OCI-LY7 (cell line): ENCODE measurements at regions not wholly inside any gene's neighbourhood (a gene's known extent, or its start where the extent isn't known, plus 50 kb on each side); places are given as distances from the start of the nearest gene placed in this dataset.

Experiments used
- EZH2phosphoT487 ChIP-seq: fragments of 200-600 bp; sonication (generic); IDR thresholded peaks from 2 replicates; pipeline ENCODE4 v1.6.1; 2018; ENCODE audit warnings: low read depth, borderline replicate concordance, mild to moderate bottlenecking, mixed run types, antibody characterized with exemption, low read length, moderate library complexity, mixed read lengths
- TF ChIP-seq, protein P1 (sequence below): fragments of 200-600 bp; sonication (generic); conservative IDR thresholded peaks from 2 replicates; pipeline ENCODE4 v1.5.1; 2014; ENCODE audit warnings: mild to moderate bottlenecking, antibody characterized with exemption, low read length, moderate library complexity, mixed read lengths

DNA sequence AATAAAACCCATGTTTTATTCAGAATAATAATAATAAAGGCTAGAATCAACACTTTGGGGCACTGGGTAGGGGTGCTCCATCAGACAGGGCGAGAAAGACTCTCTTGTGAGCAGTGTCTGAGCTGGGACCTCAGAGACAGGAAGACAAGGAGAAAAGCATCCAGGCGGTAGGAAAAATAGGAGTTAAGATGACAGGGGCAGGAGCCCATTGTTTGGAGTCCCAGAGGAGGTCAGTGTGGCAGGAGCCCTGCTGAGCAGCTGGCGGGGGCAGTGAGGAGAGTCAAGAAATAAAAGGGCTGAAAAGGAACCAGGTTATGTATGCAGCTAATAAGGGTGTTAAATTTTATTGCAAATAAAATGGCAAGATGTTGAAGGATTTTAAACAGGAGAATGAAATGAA, 457.4 kb downstream of the FBXO15 start:
- TF ChIP-seq EZH2phosphoT487, result no peak
- TF ChIP-seq, protein P1, sequence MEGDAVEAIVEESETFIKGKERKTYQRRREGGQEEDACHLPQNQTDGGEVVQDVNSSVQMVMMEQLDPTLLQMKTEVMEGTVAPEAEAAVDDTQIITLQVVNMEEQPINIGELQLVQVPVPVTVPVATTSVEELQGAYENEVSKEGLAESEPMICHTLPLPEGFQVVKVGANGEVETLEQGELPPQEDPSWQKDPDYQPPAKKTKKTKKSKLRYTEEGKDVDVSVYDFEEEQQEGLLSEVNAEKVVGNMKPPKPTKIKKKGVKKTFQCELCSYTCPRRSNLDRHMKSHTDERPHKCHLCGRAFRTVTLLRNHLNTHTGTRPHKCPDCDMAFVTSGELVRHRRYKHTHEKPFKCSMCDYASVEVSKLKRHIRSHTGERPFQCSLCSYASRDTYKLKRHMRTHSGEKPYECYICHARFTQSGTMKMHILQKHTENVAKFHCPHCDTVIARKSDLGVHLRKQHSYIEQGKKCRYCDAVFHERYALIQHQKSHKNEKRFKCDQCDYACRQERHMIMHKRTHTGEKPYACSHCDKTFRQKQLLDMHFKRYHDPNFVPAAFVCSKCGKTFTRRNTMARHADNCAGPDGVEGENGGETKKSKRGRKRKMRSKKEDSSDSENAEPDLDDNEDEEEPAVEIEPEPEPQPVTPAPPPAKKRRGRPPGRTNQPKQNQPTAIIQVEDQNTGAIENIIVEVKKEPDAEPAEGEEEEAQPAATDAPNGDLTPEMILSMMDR, result no peak
